ENCODE measurements at regions not wholly inside any gene's neighbourhood (a gene's known extent, or its start where the extent isn't known, plus 50 kb on each side); places are given as distances from the start of the nearest gene placed in this dataset.
"Not testable (repeated sequence)": the region's sequence is repeated elsewhere in the genome, so short reads cannot be mapped to it uniquely, and the experiment has no call there.

DNA sequence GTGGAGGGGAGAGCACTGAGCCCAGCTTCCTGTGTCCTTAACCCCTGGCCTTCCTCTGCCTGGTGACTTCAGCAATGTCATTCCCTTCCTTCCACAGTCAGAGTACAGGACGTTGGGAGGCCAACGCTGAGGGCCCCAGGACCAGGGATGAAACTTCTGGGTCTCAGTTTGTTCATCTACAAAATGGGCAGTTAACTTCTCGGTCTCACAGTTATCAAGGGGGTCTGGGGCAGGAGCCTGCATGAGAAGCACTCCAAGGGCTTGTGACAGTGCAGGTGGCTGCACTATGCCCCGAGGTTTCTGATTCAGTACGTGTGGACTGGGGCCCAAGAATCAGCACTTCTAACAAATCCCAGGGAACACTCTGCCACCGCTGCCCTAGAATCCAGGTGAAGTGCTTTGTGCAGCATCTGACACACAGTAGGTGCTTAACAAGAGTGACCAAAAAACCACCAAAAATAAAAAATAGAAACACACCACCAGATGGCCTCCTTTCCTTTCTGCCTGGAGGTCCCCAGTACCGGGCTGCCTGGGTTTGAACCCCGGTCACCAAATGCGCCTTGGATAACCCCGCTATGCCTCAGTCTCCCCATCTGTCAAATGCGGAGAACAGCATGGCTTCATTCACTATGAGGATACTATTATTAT, 80.4 kb downstream of the RFLNA start:
- 84 to 92% (median 90%) methylated on average over 10 to 11 of the region's 11 CpGs for WGBS, 4 donors
- Histone ChIP-seq H3K4me3 (no peak overlapping the region), H3K27me3 (no peaks in the 10 kb centered on the region), H3K4me1 (peaks cover 9 to 43% (median 28%) of the 10 kb centered on the region in 12 donors), H3K9me3 (no peaks in the 10 kb centered on the region), H3K36me3 (peaks cover 0 to 91% (median 80%) of the 10 kb centered on the region in 9 donors), H3K27ac (peak overlapping the region in 1 of 12 donors; percentile 17)
- ATAC-seq (no peak), DNase-seq (no peak)
- TF ChIP-seq, protein P1, sequence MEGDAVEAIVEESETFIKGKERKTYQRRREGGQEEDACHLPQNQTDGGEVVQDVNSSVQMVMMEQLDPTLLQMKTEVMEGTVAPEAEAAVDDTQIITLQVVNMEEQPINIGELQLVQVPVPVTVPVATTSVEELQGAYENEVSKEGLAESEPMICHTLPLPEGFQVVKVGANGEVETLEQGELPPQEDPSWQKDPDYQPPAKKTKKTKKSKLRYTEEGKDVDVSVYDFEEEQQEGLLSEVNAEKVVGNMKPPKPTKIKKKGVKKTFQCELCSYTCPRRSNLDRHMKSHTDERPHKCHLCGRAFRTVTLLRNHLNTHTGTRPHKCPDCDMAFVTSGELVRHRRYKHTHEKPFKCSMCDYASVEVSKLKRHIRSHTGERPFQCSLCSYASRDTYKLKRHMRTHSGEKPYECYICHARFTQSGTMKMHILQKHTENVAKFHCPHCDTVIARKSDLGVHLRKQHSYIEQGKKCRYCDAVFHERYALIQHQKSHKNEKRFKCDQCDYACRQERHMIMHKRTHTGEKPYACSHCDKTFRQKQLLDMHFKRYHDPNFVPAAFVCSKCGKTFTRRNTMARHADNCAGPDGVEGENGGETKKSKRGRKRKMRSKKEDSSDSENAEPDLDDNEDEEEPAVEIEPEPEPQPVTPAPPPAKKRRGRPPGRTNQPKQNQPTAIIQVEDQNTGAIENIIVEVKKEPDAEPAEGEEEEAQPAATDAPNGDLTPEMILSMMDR (IDR thresholded peaks at IDR 0.05): peak in 1 of 12 donors; percentile 12
- no peak for TF ChIP-seq POLR2A (IDR thresholded peaks at IDR 0.05)
- intact Hi-C loops (cut with DNase I): loop anchor here in 1 of 10 donors (10.0 kb wide), 2 partner anchors 50 to 110 kb away; no protein-coding TSS in a partner anchor

DNA sequence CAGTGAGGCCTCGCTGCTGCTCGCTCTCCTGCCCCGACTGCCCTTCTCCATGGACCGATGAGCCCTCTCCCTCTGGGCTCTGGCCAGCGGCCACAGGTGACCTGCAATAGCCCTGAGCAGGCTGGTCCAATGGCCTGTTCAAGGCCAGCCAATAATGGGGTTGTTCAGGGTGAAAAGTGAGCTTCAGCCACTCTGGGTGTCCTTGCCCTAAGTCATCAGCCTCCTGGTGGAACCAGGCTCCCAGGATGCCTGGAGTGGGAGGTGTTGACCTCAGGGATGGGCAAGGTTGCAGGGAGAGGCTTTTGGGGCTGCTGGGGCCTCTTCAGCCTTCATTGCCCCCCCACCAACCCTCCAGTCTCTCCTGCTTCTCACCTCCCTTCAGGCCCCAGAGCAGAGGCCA, 79.7 kb downstream of the RFLNA start:
- intact Hi-C loops (cut with DNase I): loop anchor here in 1 of 10 donors (10.0 kb wide), 2 partner anchors 50 to 110 kb away; no protein-coding TSS in a partner anchor
- Histone ChIP-seq H3K27ac (peak overlapping the region in 1 of 12 donors; percentile 17), H3K9me3 (no peaks in the 10 kb centered on the region), H3K27me3 (no peaks in the 10 kb centered on the region), H3K36me3 (peaks cover 0 to 94% (median 80%) of the 10 kb centered on the region in 9 donors), H3K4me3 (no peak overlapping the region), H3K4me1 (peaks cover 4 to 43% (median 28%) of the 10 kb centered on the region in 12 donors)
- ATAC-seq (no peak), DNase-seq (no peak)
- 71 to 93% (median 82%) methylated on average over 5 of the region's 5 CpGs for WGBS, 4 donors
- TF ChIP-seq, protein P1 (IDR thresholded peaks at IDR 0.05): no peak
- no peak for TF ChIP-seq POLR2A (IDR thresholded peaks at IDR 0.05)

DNA sequence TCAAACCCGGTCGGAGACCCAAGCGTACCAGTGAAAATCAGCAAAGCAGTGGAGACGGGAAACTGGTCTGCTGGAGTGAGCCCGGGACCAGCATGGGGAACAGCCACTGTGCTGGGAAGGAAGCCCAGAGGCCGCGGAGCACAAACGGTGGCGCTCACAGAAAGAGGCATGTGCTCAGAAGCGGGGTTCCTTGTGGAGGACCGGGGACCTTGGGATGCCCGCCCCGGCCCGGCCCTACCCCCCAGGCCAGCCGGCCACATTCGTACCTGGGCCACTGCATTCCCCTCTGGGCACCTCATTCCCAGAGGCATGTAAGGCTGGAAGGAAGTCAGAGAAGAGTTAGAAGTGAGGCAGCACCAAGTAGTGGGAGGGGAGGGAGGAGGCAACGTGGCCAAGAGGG, 79.3 kb downstream of the RFLNA start:
- Histone ChIP-seq H3K27ac (no peak overlapping the region), H3K4me3 (no peak overlapping the region), H3K9me3 (no peaks in the 10 kb centered on the region), H3K4me1 (peaks cover under 1 to 43% (median 28%) of the 10 kb centered on the region in 12 donors), H3K36me3 (peaks cover 0 to 94% (median 76%) of the 10 kb centered on the region in 9 donors), H3K27me3 (no peaks in the 10 kb centered on the region)
- TF ChIP-seq, protein P1 (IDR thresholded peaks at IDR 0.05): no peak
- no peak for TF ChIP-seq POLR2A (IDR thresholded peaks at IDR 0.05)
- DNase-seq (no peak), ATAC-seq (no peak)
- WGBS, 4 donors: 94 to 96% (median 95%) methylated on average over 17 of the region's 17 CpGs
- intact Hi-C loops (cut with DNase I): loop anchor here in 1 of 10 donors (10.0 kb wide), 2 partner anchors 51 to 111 kb away; no protein-coding TSS in a partner anchor

DNA sequence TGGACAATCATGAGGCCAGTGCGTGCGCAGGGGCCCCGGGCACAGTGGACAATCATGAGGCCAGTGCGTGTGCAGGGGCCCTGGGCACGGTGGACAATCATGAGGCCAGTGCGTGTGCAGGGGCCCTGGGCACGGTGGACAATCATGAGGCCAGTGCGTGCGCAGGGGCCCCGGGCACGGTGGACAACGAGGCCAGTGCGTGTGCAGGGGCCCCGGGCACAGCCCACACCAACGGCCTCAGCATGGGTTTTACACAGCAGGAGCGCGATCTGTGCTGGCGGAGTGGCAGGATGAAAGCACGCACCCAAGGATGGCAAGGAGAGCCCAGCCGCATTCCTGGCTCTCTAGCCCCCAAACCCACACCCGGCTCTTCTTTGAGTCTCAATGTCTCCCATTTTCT, 78.8 kb downstream of the RFLNA start:
- not testable (repeated sequence) for DNase-seq, H3K4me3 ChIP-seq, H3K27ac ChIP-seq, H3K27me3 ChIP-seq, ATAC-seq, H3K9me3 ChIP-seq
- H3K36me3 ChIP-seq: peaks cover 0 to 94% (median 72%) of the 10 kb centered on the region in 9 donors
- 93 to 97% (median 95%) methylated on average over 9 to 21 of the region's 21 CpGs for WGBS, 4 donors
- peaks cover 5 to 43% (median 28%) of the 10 kb centered on the region in 12 donors for H3K4me1 ChIP-seq
- intact Hi-C loops (cut with DNase I): loop anchor here in 1 of 10 donors (10.0 kb wide), 2 partner anchors 51 to 111 kb away; no protein-coding TSS in a partner anchor
